Activated CD4-positive, alpha-beta memory T cell treated with anti-CD3 and anti-CD28 coated beads, Interleukin-2, amount 10 ng/mL, durations not matched to agents 7 days and 5 days (primary cell): ENCODE measurements at regions not wholly inside any gene's neighbourhood (a gene's known extent, or its start where the extent isn't known, plus 50 kb on each side); places are given as distances from the start of the nearest gene placed in this dataset.
"Not testable (repeated sequence)": the region's sequence is repeated elsewhere in the genome, so short reads cannot be mapped to it uniquely, and the experiment has no call there.

Experiments used
- CTCF ChIA-PET: fragments of 350-600 bp; sonication (Branson Sonifier 250); formaldehyde crosslinking; loops from one replicate; lab custom pipeline; 2021; ENCODE audit warnings: antibody characterized with exemption, inconsistent platforms; lab: Charles Lee
- POLR2A ChIA-PET: fragments of 350-600 bp; sonication (Branson Sonifier 250); formaldehyde crosslinking; loops from one replicate; lab custom pipeline; 2021; ENCODE audit warnings: antibody characterized with exemption; lab: Charles Lee
- DNase-seq: peaks from one replicate; pipeline ENCODE4 v3.0.0-alpha.2; 2020
- H3K27ac Mint-ChIP-seq: one replicate; pipeline ENCODE4 v1.8.0; 2021; ENCODE audit warnings: mild to moderate bottlenecking, mixed read lengths
- H3K27me3 Mint-ChIP-seq: one replicate; pipeline ENCODE4 v1.8.0; 2021; ENCODE audit warnings: mixed read lengths
- H3K36me3 Mint-ChIP-seq: one replicate; pipeline ENCODE4 v1.8.0; 2021; ENCODE audit warnings: low read depth, mixed read lengths
- H3K4me1 Mint-ChIP-seq: one replicate; pipeline ENCODE4 v1.8.0; 2021; ENCODE audit warnings: mixed read lengths
- H3K4me3 Mint-ChIP-seq: one replicate; pipeline ENCODE4 v1.8.0; 2021; ENCODE audit warnings: mild to moderate bottlenecking, mixed read lengths
- H3K9me3 Mint-ChIP-seq: one replicate; pipeline ENCODE4 v1.8.0; 2021; ENCODE audit warnings: mixed read lengths

GRCh38 chrX:142363501-142363900 is 158.4 kb upstream of the MAGEC2 start:
- H3K36me3 Mint-ChIP-seq, result no peaks in the 10 kb centered on the region
- H3K27ac Mint-ChIP-seq, result no peak overlapping the region
- H3K4me3 Mint-ChIP-seq, result no peak overlapping the region
- H3K9me3 Mint-ChIP-seq, result peaks cover 2% of the 10 kb centered on the region
- ChIA-PET CTCF (no interaction called here), POLR2A (no interaction called here)
- no peak for DNase-seq
- no peaks in the 10 kb centered on the region for H3K27me3 Mint-ChIP-seq
- no peaks in the 10 kb centered on the region for H3K4me1 Mint-ChIP-seq

GRCh38 chrX:142359331-142359730 is 154.2 kb upstream of the MAGEC2 start:
- no peaks in the 10 kb centered on the region for H3K4me1 Mint-ChIP-seq
- no peaks in the 10 kb centered on the region for H3K27me3 Mint-ChIP-seq
- H3K36me3 Mint-ChIP-seq, result no peaks in the 10 kb centered on the region
- no peak overlapping the region for H3K4me3 Mint-ChIP-seq
- DNase-seq, result no peak
- CTCF ChIA-PET, result no interaction called here
- no peaks in the 10 kb centered on the region for H3K9me3 Mint-ChIP-seq
- POLR2A ChIA-PET, result no interaction called here
- H3K27ac Mint-ChIP-seq, result no peak overlapping the region

- Mint-ChIP-seq H3K27ac (no peak overlapping the region), H3K27me3 (no peaks in the 10 kb centered on the region), H3K4me3 (no peak overlapping the region), H3K36me3 (no peaks in the 10 kb centered on the region), H3K9me3 (peaks cover 6% of the 10 kb centered on the region), H3K4me1 (no peaks in the 10 kb centered on the region)
- ChIA-PET CTCF (no interaction called here), POLR2A (no interaction called here)
- DNase-seq, result no peak
These were observed 122.1 kb upstream of the MAGEC2 start for GRCh38 chrX:142327182-142327581.

- no peaks in the 10 kb centered on the region for H3K36me3 Mint-ChIP-seq
- H3K4me3 Mint-ChIP-seq, result no peak overlapping the region
- no peaks in the 10 kb centered on the region for H3K27me3 Mint-ChIP-seq
- ChIA-PET POLR2A (no interaction called here), CTCF (no interaction called here)
- no peaks in the 10 kb centered on the region for H3K9me3 Mint-ChIP-seq
- no peaks in the 10 kb centered on the region for H3K4me1 Mint-ChIP-seq
- no peak for DNase-seq
- H3K27ac Mint-ChIP-seq, result no peak overlapping the region
These were observed 107.5 kb upstream of the MAGEC2 start for GRCh38 chrX:142312591-142312990.

- Mint-ChIP-seq H3K27me3 (no peaks in the 10 kb centered on the region), H3K4me3 (no peak overlapping the region), H3K4me1 (no peaks in the 10 kb centered on the region), H3K9me3 (peaks cover 3% of the 10 kb centered on the region), H3K36me3 (no peaks in the 10 kb centered on the region), H3K27ac (no peak overlapping the region)
- CTCF ChIA-PET, result no interaction called here
- no peak for DNase-seq
- POLR2A ChIA-PET, result no interaction called here
These were observed 94.3 kb upstream of the MAGEC2 start for GRCh38 chrX:142299406-142299805.

- ChIA-PET POLR2A (no interaction called here), CTCF (no interaction called here)
- Mint-ChIP-seq H3K27me3 (no peaks in the 10 kb centered on the region), H3K36me3 (no peaks in the 10 kb centered on the region), H3K9me3 (peaks cover 5% of the 10 kb centered on the region), H3K27ac (no peak overlapping the region), H3K4me3 (no peak overlapping the region), H3K4me1 (no peaks in the 10 kb centered on the region)
- no peak for DNase-seq
These were observed 91.3 kb upstream of the MAGEC2 start for GRCh38 chrX:142296421-142296820.

- no peaks in the 10 kb centered on the region for H3K36me3 Mint-ChIP-seq
- H3K27me3 Mint-ChIP-seq, result no peaks in the 10 kb centered on the region
- H3K9me3 Mint-ChIP-seq, result peaks cover 5% of the 10 kb centered on the region
- no peak overlapping the region for H3K4me3 Mint-ChIP-seq
- POLR2A ChIA-PET, result no interaction called here
- no peak for DNase-seq
- no peaks in the 10 kb centered on the region for H3K4me1 Mint-ChIP-seq
- H3K27ac Mint-ChIP-seq, result no peak overlapping the region
- CTCF ChIA-PET, result no interaction called here
These were observed 90.1 kb upstream of the MAGEC2 start for GRCh38 chrX:142295190-142295589.

GRCh38 chrX:142270166-142270565 is 65.1 kb upstream of the MAGEC2 start:
- H3K4me1 Mint-ChIP-seq, H3K27ac Mint-ChIP-seq, POLR2A ChIA-PET, CTCF ChIA-PET, H3K9me3 Mint-ChIP-seq, H3K27me3 Mint-ChIP-seq, H3K36me3 Mint-ChIP-seq, DNase-seq, H3K4me3 Mint-ChIP-seq: not testable (repeated sequence)

GRCh38 chrX:142266417-142266816 is 61.3 kb upstream of the MAGEC2 start:
- DNase-seq, result no peak
- no peak overlapping the region for H3K27ac Mint-ChIP-seq
- H3K9me3 Mint-ChIP-seq, result peaks cover 2% of the 10 kb centered on the region
- no peaks in the 10 kb centered on the region for H3K27me3 Mint-ChIP-seq
- no peaks in the 10 kb centered on the region for H3K36me3 Mint-ChIP-seq
- ChIA-PET CTCF (no interaction called here), POLR2A (no interaction called here)
- no peaks in the 10 kb centered on the region for H3K4me1 Mint-ChIP-seq
- no peak overlapping the region for H3K4me3 Mint-ChIP-seq

- H3K4me1 Mint-ChIP-seq, DNase-seq, H3K9me3 Mint-ChIP-seq, H3K4me3 Mint-ChIP-seq, H3K36me3 Mint-ChIP-seq, H3K27me3 Mint-ChIP-seq, H3K27ac Mint-ChIP-seq, POLR2A ChIA-PET, CTCF ChIA-PET: not testable (repeated sequence)
These were observed 60.5 kb upstream of the MAGEC2 start for GRCh38 chrX:142265549-142265948.

GRCh38 chrX:142256935-142257334 is 51.8 kb upstream of the MAGEC2 start:
- ChIA-PET CTCF (no interaction called here), POLR2A (no interaction called here)
- H3K36me3 Mint-ChIP-seq, result no peaks in the 10 kb centered on the region
- no peaks in the 10 kb centered on the region for H3K4me1 Mint-ChIP-seq
- no peaks in the 10 kb centered on the region for H3K9me3 Mint-ChIP-seq
- H3K4me3 Mint-ChIP-seq, result no peak overlapping the region
- DNase-seq, result no peak
- no peak overlapping the region for H3K27ac Mint-ChIP-seq
- no peaks in the 10 kb centered on the region for H3K27me3 Mint-ChIP-seq
